Stimulated activated CD4-positive, alpha-beta T cell treated with anti-CD3 and anti-CD28 coated beads, Interleukin-4, amount 100 ng/mL, for 24 hours (primary cell): ENCODE measurements at regions not wholly inside any gene's neighbourhood (a gene's known extent, or its start where the extent isn't known, plus 50 kb on each side); places are given as distances from the start of the nearest gene placed in this dataset.

Experiments
- DNase-seq: peaks from one replicate; pipeline ENCODE4 v3.0.0-alpha.2; 2020

GRCh38 chr12:127416796-127417195 is 850.2 kb upstream of the TMEM132C start:
- DNase-seq: no peak

- DNase-seq: no peak
Observed at GRCh38 chr12:127419111-127419510, 847.9 kb upstream of the TMEM132C start.

- DNase-seq: no peak
Observed at GRCh38 chr12:127421614-127422013, 845.4 kb upstream of the TMEM132C start.

DNA sequence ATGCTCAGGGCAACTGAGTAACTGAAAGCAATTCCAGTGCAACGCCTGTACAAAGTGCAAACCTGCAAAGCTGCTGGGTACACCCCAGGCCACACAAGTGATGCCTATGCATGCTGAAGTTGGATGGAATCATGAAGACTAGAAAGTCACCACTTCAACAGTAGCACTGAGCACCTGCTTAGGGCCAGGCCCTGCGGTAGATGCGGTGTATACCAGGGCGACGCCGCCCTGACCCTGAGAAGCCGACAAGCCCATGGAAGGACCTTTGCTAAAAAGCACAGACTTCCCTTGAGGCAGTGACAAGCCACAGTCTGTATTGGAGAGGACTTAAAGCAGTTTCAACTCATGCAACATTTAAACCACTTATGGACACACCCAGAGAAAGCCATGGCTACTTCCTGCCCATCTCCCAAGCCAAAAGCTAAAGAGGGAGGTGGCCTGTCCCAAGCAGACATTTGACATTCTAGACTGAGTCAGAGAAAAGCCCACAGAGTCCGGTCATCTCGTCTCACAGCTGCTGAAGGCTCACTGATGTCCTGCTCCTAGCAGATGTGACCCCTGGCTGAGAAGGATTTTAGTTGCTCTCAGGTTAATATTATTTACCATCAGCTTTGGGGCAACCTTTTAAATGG is 843.9 kb upstream of the TMEM132C start:
- no peak for DNase-seq

DNA sequence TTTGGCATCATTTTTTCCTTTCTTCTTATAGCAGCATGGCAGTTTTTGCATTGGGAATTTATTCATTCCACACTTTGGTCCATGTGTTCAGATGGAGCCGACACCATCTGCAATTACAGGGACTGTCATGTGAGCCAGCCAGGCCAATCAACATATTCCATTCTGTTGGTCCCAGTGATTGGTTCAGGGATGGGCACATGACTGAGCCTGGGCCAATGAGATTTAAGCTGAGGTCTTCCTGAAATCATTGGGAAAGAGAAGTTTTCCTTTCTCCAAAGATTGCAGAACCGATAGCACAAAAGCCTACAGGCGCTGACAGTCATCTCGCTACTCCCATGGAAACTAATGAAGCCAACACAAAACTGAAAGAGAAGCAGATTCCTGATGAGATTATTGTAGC is 841.5 kb upstream of the TMEM132C start:
- DNase-seq: no peak

- DNase-seq: no peak
Observed at GRCh38 chr12:127428420-127428819, 838.5 kb upstream of the TMEM132C start.

GRCh38 chr12:127429551-127430285 is 837.3 kb upstream of the TMEM132C start:
- no peak for DNase-seq

DNA sequence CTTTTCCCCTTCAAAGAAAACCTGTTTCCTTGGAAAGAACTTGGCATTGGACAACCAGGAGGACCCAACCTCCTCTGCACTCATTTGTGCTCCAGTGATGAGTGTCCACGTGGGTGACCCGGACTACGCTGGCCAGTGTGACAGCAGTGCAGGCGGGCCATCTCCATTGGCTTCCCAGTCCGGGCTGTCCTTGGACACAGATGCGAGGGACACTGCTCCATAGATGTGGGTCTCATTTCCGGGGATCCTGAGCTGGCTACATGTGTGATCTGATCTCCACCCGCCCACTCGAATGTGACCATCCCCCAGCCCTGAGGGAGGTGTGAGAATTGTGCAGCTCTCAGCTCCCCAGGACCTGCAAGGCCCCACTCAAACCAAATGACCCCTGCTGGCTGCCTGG is 836.6 kb upstream of the TMEM132C start:
- no peak for DNase-seq

GRCh38 chr12:127431177-127431576 is 835.8 kb upstream of the TMEM132C start:
- DNase-seq: no peak

- no peak for DNase-seq
Observed at GRCh38 chr12:127431594-127431993, 835.4 kb upstream of the TMEM132C start.

DNA sequence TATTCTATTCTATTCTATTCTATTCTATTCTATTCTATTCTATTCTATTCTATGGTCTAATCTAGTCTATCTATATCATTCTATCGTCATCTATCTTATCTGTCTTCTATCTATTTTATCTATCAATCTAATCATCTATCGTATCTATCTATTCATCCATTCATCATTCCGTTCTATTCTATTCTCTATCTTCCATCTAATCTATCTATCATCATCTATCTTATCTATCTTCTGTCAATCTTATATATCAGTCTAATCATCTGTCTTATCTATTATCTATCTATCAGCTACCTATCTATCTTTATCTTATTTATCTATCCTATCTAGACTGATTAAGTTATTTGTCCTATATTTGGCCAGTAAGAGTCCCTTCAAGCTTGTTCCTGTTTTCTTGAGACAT is 831.5 kb upstream of the TMEM132C start:
- no peak for DNase-seq

DNA sequence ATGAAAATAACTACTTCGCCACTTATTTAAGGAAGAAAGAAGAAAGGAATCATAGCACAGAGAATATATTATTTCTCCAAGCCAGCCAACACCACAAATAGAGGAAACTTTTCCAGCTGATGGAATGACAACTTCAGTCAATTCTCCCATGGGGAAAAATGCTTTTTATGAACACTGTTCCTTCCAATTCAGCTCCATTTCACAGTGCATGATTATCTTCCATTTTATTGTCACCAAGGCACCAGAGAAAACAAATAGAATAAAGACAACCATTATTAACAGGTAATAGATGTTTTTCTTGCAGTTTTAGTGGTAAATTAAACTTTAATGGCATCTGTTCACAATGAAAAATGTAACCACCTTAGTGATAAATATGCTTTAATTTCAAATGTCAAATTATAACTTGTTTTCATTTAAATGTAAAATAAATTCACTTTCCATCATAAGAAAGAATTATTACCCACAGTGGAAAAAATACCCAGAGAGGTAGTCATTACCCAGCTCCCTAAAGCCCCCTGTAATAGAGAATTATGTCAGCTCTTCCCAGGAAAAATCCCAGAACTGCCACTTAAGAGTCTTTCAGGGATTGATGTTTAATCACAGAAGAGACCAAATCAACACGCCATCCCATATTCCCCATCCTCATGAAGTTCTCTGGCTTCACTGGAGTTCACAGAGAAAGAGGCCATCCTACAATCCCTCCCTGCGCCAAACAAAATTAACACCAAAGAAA is 828.3 kb upstream of the TMEM132C start:
- DNase-seq: no peak

DNA sequence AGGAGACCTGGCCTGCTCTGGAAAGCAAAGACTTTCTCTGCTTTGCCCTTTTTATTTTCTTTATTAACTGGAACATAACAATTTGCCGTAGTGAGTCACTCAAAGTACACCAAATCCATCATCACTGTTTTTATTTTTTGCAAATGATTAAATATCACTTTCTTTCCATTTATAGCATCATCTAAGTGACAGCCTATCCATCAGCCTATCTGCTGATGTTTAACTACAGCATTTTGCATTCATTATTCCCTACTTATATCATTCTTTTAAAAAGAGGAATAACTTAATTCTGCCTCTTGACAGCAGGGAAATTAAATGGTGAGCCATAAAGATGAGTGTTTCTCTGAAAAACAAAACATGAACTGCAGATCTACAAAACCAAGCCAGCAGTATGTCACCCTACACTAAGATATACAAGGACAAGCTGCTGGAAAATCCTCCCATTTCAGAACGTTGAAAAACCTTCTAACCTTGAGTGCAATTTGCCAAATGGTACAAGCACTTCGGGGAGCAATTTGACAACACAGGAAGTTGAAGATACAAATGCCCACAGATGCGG is 821.3 kb upstream of the TMEM132C start:
- DNase-seq: no peak

- DNase-seq: no peak
Observed at GRCh38 chr12:127448906-127449305, 818.1 kb upstream of the TMEM132C start.

DNA sequence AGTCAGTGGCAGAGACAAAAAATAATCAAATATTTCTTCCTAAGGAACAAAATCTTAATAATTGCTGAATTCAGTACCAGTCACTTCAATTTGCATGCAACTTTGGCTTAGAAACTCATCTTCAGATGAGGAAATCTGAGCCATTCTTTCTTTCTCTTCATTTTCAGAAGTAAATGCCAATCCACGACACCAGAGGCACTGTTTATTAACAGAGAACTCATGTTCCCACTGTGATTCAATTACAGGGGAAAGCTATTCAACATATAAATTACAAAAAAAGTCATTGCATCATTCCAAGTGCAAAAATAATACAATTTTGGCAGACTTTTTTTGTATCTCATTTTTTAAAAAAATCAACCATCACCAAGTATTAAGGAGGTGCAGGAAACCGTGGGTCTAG is 816.1 kb upstream of the TMEM132C start:
- no peak for DNase-seq

GRCh38 chr12:127455347-127456265 is 811.4 kb upstream of the TMEM132C start:
- DNase-seq: no peak

DNA sequence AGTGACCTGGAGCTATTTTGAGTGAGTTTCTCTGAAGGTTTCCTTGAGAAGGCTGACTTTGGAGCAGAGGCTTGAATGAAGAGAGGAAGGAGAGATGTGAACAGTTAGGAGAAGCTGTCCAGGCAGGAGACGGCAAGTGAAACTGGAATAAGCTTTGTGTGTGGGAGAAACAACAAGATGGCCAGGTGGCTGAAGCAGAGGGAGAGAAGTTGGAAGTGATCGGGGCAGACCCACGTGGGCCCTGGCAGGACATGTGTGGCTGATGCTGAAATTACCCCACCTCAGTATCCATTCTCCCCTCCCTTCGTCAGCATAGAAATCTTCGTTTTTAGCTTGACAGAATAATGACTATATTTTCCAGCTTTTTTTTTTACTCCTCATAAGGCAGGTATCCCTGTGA is 809.2 kb upstream of the TMEM132C start:
- DNase-seq: no peak

- no peak for DNase-seq
Observed at GRCh38 chr12:127459166-127459565, 807.8 kb upstream of the TMEM132C start.

DNA sequence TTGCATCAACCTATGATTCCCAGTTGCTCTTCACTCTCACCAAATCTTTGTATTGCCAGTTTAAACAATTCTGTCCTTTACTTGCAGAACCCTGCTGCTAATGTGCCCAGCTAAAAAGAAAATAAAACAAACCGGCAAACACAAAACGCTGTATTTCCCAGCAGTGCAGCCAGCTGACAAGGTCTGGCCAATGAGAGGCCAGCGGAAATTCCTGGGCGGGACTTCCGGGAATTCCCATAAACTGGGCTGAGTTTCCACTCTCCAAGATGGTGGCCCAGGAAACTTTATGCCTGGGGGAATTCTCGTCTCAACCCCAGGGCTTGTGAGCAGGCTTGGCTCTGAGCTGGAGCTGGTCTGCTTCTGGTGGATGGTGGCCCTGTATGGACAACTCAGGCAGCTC is 807.3 kb upstream of the TMEM132C start:
- no peak for DNase-seq

DNA sequence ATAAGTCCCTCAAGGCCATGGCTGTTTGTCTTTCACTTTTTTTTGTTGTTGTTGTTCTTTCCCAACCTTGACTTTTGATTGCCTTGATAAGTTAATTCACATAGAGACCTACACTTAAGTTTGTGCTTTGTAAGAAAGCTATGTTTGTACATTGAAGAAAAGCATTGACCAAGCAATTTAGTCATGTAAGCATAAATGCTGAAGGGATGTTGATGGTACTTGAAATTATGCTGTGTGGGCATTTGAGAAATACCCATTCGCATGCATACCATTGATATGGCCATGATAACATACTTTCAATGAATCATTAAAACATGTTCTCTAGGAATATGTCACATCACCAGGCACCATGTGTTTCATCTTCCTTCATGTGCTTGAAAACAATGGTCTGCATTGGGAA is 803.7 kb upstream of the TMEM132C start:
- DNase-seq: no peak

GRCh38 chr12:127469331-127469730 is 797.6 kb upstream of the TMEM132C start:
- no peak for DNase-seq

- no peak for DNase-seq
Observed at GRCh38 chr12:127473766-127474165, 793.2 kb upstream of the TMEM132C start.

DNA sequence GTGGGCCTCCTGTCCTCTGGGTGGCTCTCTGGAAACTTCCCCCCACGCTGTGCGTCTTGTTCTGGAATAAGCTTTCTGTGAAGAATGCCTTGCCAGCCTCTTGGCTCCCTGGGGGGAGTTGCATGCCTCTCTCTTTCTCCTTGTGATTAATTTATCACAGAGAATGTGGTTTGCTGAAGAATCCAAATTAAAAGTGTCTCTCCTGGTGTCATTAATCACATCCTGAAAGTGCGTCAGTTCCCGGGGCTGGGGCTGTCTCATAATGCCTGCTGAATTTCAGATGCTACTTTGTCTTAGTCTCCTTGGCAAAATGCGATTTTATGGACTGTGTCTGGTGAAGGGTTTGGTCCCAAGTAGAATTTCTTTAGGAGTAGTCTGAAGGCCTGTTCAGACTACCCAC is 787.7 kb upstream of the TMEM132C start:
- DNase-seq: no peak
